K562 (cell line): ENCODE measurements at regions not wholly inside any gene's neighbourhood (a gene's known extent, or its start where the extent isn't known, plus 50 kb on each side); places are given as distances from the start of the nearest gene placed in this dataset.

Source experiments
- GATAD2B ChIP-seq: fragments of 450-650 bp; IDR thresholded peaks from 2 replicates; pipeline ENCODE4 v1.6.1; 2017; ENCODE audit warnings: mild to moderate bottlenecking, borderline replicate concordance
- HCFC1 ChIP-seq: IDR thresholded peaks from 2 replicates; pipeline ENCODE4 v1.6.1; 2012; ENCODE audit warnings: low read depth, low read length, improper control_type of control experiment
- ZZZ3 ChIP-seq: fragments of 450-650 bp; IDR thresholded peaks from 2 replicates; pipeline ENCODE4 v1.6.1; 2016; ENCODE audit warnings: antibody characterized with exemption, mild to moderate bottlenecking, moderate library complexity

- TF ChIP-seq ZZZ3 (no peak), GATAD2B (no peak), HCFC1 (no peak)
Measured at GRCh38 chr2:167855211-167855610, 392.2 kb downstream of the STK39 start.
